SK-N-SH treated with all-trans-retinoic acid at 6 μM for 48 hours (cell line): ENCODE measurements at regions not wholly inside any gene's neighbourhood (a gene's known extent, or its start where the extent isn't known, plus 50 kb on each side); places are given as distances from the start of the nearest gene placed in this dataset.
"Not testable (repeated sequence)": the region's sequence is repeated elsewhere in the genome, so short reads cannot be mapped to it uniquely, and the experiment has no call there.

Source experiments
- ARNTL ChIP-seq: fragments of 450-650 bp; formaldehyde crosslinking; IDR thresholded peaks from 2 replicates; pipeline ENCODE4 v1.5.0; 2020; ENCODE audit warnings: low read depth, mild to moderate bottlenecking, moderate library complexity, borderline replicate concordance
- CREB5 ChIP-seq: fragments of 250-450 bp; sonication (Bioruptor Pico); IDR thresholded peaks from 2 replicates; pipeline ENCODE4 v1.5.1; 2020; ENCODE audit warnings: low read depth, mild to moderate bottlenecking, moderate library complexity
- GLIS3 ChIP-seq: fragments of 250-450 bp; sonication (Bioruptor Pico); IDR thresholded peaks from 2 replicates; pipeline ENCODE4 v1.5.0; 2020; ENCODE audit warnings: mild to moderate bottlenecking, moderate library complexity
- OSR1 ChIP-seq: fragments of 250-450 bp; sonication (Bioruptor Pico); IDR thresholded peaks from 2 replicates; pipeline ENCODE4 v1.8.0; 2022; ENCODE audit warnings: moderate library complexity, mild to moderate bottlenecking, inconsistent platforms
- PATZ1 ChIP-seq: fragments of 250-450 bp; sonication (Bioruptor Pico); IDR thresholded peaks from 2 replicates; pipeline ENCODE4 v1.8.0; 2020; ENCODE audit warnings: mild to moderate bottlenecking, moderate library complexity, borderline replicate concordance
- RARB ChIP-seq: fragments of 250-450 bp; sonication (Bioruptor Pico); IDR thresholded peaks from 2 replicates; pipeline ENCODE4 v1.8.0; 2021; ENCODE audit warnings: mild to moderate bottlenecking, moderate library complexity
- ZFP30 ChIP-seq: fragments of 450-650 bp; formaldehyde crosslinking; IDR thresholded peaks from 2 replicates; pipeline ENCODE4 v1.5.0; 2022; ENCODE audit warnings: mild to moderate bottlenecking, moderate library complexity
- TF ChIP-seq, protein P1 (sequence below): fragments of 250-450 bp; sonication (Bioruptor Pico); IDR thresholded peaks from 2 replicates; pipeline ENCODE4 v1.5.1; 2021; ENCODE audit warnings: mild to moderate bottlenecking, moderate library complexity

- TF ChIP-seq RARB (CRISPR knock-in tag); CREB5 (CRISPR knock-in tag); GLIS3 (CRISPR knock-in tag); PATZ1; OSR1 (CRISPR knock-in tag); ZFP30 (CRISPR knock-in tag); ARNTL (CRISPR knock-in tag): not testable (repeated sequence)
- TF ChIP-seq, protein P1, sequence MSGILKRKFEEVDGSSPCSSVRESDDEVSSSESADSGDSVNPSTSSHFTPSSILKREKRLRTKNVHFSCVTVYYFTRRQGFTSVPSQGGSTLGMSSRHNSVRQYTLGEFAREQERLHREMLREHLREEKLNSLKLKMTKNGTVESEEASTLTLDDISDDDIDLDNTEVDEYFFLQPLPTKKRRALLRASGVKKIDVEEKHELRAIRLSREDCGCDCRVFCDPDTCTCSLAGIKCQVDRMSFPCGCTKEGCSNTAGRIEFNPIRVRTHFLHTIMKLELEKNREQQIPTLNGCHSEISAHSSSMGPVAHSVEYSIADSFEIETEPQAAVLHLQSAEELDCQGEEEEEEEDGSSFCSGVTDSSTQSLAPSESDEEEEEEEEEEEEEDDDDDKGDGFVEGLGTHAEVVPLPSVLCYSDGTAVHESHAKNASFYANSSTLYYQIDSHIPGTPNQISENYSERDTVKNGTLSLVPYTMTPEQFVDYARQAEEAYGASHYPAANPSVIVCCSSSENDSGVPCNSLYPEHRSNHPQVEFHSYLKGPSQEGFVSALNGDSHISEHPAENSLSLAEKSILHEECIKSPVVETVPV (CRISPR knock-in tag), result not testable (repeated sequence)
Observed at GRCh38 chr16:16582916-16583315, 204.0 kb downstream of the NPIPA7 start.
